NCI-H1105 treated with DMSO at 0.1 percent for 48 hours (cell line): ENCODE measurements at regions not wholly inside any gene's neighbourhood (a gene's known extent, or its start where the extent isn't known, plus 50 kb on each side); places are given as distances from the start of the nearest gene placed in this dataset.

Experiments used
- DNase-seq: peaks from one replicate; lab custom pipeline; 2025; lab: John Stamatoyannopoulos, UW

- DNase-seq = no peak
Measured at GRCh38 chr10:108241166-108241565, 1076.7 kb upstream of the SORCS1 start.

DNA sequence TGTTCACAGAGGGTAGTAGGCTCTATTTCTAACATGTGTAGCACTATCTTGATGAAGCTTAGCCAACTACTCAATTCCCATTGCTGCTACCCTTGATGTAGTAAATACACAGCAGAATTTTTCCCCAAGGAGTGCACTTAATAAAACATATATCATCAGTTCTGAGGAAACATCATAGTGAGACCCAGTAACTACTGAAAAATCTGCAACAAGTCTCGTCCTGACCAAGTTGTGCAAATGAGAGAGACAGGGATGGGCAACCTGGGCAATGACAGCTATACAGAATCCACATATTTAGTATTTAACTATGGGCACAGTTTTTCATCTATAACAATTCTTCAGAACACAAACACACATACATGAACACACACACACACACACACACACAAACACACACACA lies 1073.8 kb upstream of the SORCS1 start:
- no peak for DNase-seq

DNA sequence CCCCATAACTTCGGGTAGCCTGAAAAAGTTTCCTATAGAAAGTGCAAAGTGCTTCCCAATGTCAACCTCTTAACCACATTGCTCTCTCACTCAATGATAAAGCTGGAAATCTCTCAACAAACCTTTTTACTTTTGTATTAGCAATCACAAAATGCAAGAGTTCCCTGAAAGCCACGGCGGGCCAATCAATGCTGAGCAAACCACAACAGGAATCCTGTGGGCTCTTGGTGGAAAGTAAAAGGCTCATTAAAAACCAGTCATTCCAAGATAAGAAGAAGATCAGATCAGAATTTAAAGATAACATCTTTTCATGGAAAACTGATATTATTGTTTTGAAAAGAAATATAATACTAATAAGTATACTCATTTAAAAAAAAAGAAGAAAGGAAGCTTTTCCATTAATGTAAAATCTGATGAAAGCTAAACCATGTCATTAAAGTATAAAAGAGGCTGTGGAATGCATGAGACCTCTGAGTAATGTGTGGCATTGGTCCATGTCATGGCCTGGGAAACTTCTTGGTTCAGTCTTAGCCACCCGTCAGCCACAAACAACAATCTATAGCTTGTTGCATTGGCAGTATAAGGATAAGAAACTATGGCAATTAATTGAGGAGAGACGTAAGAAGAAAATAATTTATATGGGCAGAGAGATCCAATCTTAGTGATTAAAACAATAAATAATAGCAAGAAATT lies 1066.1 kb upstream of the SORCS1 start:
- no peak for DNase-seq

GRCh38 chr10:108208732-108209131 lies 1044.2 kb upstream of the SORCS1 start:
- no peak for DNase-seq

GRCh38 chr10:108208038-108208437 lies 1043.5 kb upstream of the SORCS1 start:
- DNase-seq = no peak

DNA sequence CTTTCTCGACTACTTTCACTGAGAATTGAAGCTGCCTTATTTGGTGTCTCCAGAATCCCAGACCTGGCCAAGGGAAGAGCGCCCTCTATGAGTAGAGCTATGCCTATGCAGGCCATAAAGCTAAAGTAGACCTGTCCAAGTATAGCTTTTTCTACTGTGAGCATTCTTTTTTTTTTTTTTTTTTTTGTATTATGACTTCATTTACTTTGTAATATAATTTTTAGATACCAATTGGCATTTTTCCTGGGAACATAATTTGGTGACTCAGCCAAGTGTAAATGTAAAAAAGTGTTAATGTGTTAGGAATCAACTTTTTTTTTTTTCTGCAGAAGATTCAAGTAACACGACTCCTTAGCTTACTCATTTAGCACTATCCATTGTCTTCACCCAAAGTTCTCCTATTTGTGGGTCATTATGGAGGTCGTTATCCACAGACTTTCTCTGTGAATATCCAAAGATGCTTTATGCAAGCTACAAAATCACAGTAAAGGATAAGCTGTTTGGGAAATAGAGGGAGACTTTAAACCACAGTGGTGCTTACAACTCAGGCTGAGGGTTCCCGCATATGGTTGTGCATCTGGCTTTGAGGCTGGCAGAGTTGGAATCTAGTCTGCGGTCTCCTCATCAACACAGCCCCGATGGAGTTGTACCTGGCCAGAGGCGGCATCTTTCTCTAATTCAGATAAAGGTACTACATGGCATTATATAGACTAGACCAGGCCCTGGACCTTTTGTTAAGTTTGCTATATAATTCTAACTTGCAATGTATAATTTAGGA lies 1040.2 kb upstream of the SORCS1 start:
- DNase-seq = peak; percentile 14

DNA sequence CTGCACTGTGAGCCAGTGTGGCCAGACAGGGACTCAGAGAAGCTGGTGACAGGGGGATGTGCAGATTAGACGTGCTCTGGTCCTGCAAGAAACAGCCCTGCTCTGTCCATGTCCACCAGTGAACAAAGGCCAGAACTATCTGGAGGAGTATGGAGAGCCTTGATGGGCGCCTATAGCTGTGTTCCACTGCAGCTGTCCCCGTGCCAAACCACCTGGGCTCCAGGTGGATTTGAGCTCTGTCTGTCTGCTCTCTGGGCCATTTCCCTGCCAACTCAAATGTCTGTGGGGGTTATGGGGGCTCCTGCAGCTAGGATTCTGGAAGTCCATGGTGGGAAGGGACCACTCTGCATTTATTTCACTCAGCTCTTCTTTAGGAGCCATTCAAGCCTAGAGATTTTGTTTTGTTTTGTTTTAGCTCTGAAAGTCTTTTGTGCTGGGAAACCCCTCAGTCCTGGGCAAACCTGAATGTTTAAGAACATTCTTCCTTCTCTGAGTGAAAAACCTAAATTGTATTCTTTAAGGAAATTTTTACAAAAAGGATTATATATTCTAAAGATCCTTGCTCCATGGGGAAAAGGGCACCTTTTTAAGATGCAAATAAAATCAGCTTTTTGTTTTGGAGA lies 1039.5 kb upstream of the SORCS1 start:
- DNase-seq = no peak

DNA sequence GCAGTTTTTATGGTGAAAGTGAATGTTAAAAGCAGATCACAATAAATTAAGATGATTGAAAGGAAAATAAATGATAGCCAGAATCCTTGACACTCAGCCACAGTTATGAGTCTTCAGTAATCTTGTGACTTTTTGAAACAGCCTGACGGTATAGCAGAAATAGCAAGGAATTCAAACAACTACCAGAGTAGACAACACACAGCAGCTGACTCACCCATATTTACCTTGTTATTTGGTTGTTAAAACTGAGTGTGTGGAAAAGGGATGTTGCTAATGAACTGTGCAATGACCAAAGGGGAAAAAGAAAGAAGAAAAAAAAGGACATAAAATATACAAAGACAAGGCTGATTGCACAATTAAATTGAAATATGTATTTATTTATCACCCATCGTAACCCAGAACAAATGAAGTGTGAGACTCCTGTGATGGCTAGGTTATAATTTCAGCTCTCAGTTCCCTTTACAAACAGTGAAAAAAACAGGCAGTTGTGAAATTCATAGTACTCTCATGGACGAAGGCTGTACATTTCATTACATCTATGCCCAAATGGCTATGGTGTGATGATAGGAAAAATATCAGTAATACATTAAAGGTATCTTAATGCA lies 1023.0 kb upstream of the SORCS1 start:
- DNase-seq = no peak

DNA sequence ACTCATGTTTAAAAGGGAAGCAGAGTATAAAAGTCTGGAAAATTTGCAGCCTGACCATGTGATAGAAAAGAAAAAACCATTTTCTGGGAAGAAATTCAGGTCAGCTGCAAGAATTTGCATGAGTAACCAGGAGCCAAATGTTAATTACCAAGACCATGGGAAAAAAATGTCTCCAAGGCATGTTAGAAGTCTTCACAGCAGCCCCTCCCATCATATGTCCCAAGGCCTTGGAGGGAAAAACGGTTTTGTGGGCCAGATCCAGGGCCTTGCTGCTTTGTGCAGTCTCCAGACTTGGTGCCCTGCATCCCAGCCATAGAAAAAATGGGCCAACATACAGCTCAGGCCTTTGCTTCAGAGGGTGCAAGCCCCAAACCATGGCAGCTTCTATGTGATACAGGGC lies 1019.6 kb upstream of the SORCS1 start:
- no peak for DNase-seq

DNA sequence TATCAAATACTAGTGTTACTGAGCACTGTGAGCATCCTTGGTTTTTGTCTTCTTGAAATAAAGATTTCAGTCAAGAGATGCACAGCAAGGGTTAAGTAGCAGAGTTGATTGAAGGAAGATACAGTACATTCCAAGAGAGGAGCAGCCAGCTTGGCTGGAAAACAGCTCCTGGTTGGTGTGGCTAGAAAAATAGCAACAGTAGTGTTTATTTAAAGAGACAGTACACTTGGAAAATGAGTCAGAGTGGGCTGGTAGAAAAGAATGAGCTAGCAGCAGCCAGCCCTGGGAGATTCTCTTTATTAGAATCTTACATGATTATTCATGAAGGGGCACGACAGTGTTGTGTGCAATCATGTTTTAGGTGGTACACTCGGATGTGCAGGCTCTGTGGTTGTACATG lies 1016.4 kb upstream of the SORCS1 start:
- DNase-seq = no peak

GRCh38 chr10:108169846-108170245 lies 1005.3 kb upstream of the SORCS1 start:
- no peak for DNase-seq

DNA sequence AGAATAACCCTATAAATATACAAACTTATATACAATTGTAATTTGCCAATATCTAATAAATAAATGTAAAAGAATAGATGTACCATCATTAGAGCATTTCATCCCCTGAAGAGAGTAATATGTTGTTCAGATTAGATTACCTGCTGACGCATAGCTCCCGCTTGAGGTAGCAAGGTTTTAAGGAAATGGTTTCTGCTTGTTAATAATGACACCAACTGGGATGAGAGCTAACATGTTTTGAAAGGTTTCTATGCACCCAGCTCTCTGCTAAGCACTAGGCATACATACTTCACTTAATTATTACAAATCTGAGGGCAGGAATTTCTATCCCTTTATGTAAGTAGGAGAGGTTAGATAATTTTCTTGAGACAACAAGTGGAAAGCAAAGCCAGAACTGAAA lies 1003.3 kb upstream of the SORCS1 start:
- DNase-seq = no peak

DNA sequence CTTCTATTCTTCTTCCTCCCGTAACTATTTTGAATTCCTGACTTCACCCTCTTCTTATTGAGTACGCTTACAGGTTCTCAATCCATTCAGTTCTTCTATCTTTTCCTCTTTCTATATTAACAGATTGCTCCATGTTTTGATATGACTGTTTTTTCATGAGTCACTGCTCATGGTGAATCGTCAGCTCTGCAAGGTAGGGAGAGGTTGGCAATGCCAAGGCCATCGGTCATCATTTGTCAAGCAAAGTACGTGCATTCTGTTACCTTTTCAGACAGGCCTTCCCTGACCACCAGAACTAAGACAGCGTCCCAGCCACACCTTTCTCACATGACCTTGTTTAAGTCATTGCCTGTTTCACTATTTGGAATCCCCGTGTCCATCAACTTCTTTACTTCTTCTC lies 1001.9 kb upstream of the SORCS1 start:
- DNase-seq = no peak

- DNase-seq = peak; percentile 3
Measured at GRCh38 chr10:108147346-108147745, 982.8 kb upstream of the SORCS1 start.

GRCh38 chr10:108141064-108141463 lies 976.6 kb upstream of the SORCS1 start:
- DNase-seq = no peak

GRCh38 chr10:108132303-108132702 lies 967.8 kb upstream of the SORCS1 start:
- DNase-seq = peak; percentile 5

DNA sequence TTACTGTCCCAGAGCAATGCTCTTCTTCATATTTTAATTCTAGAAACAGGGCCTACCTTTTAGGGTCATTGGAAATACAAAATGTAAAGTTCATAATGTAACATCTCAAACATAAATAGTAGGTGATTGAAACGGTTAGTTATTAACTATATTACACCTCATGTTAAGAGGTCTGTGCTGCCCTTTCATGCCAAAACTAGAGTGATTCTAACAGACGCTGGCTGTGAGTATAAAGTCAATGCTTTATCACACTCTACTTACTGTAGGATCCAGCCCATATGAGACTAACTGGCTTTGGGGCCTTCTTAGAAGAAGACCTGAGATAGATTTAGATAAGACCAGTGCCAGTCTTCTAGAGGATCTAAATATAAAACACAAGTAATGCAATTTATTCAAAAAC lies 966.1 kb upstream of the SORCS1 start:
- no peak for DNase-seq

- no peak for DNase-seq
Measured at GRCh38 chr10:108112218-108112617, 947.7 kb upstream of the SORCS1 start.

DNA sequence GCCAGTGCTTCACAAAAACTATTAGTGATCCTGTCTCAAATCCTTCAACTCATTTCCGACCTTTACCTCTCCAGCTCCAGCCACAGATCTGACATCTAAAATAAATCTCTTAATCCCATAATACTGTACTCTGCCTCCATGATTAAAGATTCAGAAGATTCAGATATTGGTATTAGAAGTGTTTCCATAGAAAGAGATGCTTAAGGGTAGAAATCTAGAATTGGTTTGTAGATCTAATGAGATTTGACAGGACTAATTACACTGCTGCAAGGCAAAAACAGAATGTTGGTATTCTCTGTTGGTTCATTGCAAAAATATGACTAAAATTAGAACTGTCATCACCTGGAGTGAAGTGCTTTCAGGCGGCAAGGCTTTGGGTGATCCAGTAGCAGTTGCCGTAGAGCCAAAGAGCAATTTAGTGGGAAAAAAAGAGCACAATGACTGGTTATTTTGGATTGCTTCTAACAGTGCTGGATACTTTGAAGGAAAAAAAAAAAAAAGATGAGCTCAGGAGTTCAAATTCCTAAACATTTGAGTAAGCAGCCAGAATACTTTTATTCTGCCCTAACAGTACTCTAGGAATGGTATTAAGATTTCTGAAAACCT lies 940.1 kb upstream of the SORCS1 start:
- no peak for DNase-seq

DNA sequence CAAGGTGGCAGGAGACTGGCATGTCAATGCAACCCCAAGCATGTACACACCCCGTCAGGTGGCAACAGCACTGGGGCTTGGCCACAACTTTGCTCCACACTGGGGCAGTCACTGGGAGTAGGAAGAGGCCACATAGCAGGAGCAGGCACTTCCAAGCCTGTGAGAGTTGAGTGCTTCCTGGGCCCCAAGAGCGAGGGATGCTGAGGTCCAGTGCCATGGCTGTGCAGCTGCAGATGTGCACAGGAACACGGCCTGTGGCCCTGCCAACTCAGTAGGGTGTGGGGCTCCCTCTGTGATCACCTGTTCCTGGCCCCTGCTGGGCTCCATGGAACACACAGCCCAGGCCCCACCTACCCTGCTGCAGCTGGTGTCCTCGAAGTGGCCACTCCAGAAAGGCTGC lies 932.8 kb upstream of the SORCS1 start:
- DNase-seq = no peak

GRCh38 chr10:108095932-108096925 lies 931.7 kb upstream of the SORCS1 start:
- no peak for DNase-seq
